NCI-H2227 (cell line): ENCODE measurements at regions not wholly inside any gene's neighbourhood (a gene's known extent, or its start where the extent isn't known, plus 50 kb on each side); places are given as distances from the start of the nearest gene placed in this dataset.

Experiments used
- DNase-seq: peaks from one replicate; lab custom pipeline; 2025; ENCODE audit not compliant: unreplicated experiment; lab: John Stamatoyannopoulos, UW

GRCh38 chr13:44092078-44092970 is 212.6 kb downstream of the LACC1 start:
- DNase-seq: no peak

GRCh38 chr13:44093607-44094564 is 214.2 kb downstream of the LACC1 start:
- DNase-seq: no peak

- no peak for DNase-seq
These were observed 217.2 kb downstream of the LACC1 start for GRCh38 chr13:44096901-44097300.

- no peak for DNase-seq
These were observed 218.9 kb downstream of the LACC1 start for GRCh38 chr13:44098559-44098958.

- no peak for DNase-seq
These were observed 221.8 kb downstream of the LACC1 start for GRCh38 chr13:44101347-44102083.

- no peak for DNase-seq
These were observed 223.9 kb downstream of the LACC1 start for GRCh38 chr13:44103429-44104196.

- DNase-seq: no peak
These were observed 224.4 kb downstream of the LACC1 start for GRCh38 chr13:44104197-44104490.

- peak; percentile 10 for DNase-seq
These were observed 225.3 kb downstream of the LACC1 start for GRCh38 chr13:44104969-44105368.

GRCh38 chr13:44106266-44107152 is 226.8 kb downstream of the LACC1 start:
- no peak for DNase-seq

- DNase-seq: no peak
These were observed 227.8 kb downstream of the LACC1 start for GRCh38 chr13:44107357-44108121.

- DNase-seq: no peak
These were observed 228.7 kb downstream of the LACC1 start for GRCh38 chr13:44108331-44108858.

- DNase-seq: no peak
These were observed 230.5 kb downstream of the LACC1 start for GRCh38 chr13:44110091-44110621.

GRCh38 chr13:44111701-44112100 is 232.0 kb downstream of the LACC1 start:
- no peak for DNase-seq

GRCh38 chr13:44112700-44113329 is 233.1 kb downstream of the LACC1 start:
- DNase-seq: no peak

GRCh38 chr13:44116562-44117332 is 237.0 kb downstream of the LACC1 start:
- DNase-seq: no peak

- DNase-seq: no peak
These were observed 237.6 kb downstream of the LACC1 start for GRCh38 chr13:44117351-44117750.

- DNase-seq: no peak
These were observed 238.1 kb downstream of the LACC1 start for GRCh38 chr13:44117816-44118215.
